Neural cell (in vitro differentiated cells): ENCODE measurements at regions not wholly inside any gene's neighbourhood (a gene's known extent, or its start where the extent isn't known, plus 50 kb on each side); places are given as distances from the start of the nearest gene placed in this dataset.

Experiments
- POLR2AphosphoS5 ChIP-seq: IDR thresholded peaks from 2 replicates; pipeline ENCODE4 v1.6.1; 2012
- RAD21 ChIP-seq: fragments of 450-650 bp; conservative IDR thresholded peaks from 2 replicates; pipeline ENCODE4 v1.6.1; 2014; ENCODE audit warnings: antibody characterized with exemption, mild to moderate bottlenecking, moderate library complexity
- SMC3 ChIP-seq: fragments of 450-650 bp; conservative IDR thresholded peaks from 2 replicates; pipeline ENCODE4 v1.6.1; 2014; ENCODE audit warnings: antibody characterized with exemption, mild to moderate bottlenecking, moderate library complexity; ENCODE audit not compliant: poor library complexity
- TF ChIP-seq, protein P1 (sequence below): fragments of 450-650 bp; IDR thresholded peaks from 2 replicates; pipeline ENCODE4 v1.5.1; 2014; ENCODE audit warnings: antibody characterized with exemption, mild to moderate bottlenecking, moderate library complexity; ENCODE audit not compliant: poor library complexity, severe bottlenecking

DNA sequence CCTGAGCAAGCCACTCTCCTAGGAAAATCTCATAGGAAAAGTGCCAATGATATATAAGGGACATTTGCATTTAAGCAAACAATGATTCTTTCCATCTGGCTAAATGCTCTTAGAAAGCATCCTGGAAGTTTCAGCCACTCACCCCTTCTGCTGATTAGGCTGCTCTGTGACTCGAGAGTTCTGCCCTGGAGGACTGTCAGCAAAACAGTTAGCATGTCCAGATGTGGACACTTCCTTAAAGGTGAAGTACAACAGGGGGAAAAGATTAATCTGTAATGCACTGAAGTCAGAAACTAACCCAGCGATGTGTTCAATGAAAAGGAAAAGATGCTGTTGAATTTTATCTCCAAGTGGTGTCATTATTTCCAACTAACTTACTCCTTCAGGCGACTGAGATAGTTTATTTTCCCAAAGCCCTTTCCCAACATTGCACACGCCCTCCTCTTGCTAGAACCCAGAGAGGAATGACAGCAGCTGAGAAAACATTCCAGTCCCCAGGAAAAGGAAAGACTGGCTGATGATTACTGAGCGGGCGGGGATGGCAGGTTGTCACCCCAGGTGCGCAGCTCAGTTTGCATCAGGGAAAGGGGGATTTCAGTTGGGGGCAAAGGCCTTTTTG, 214.0 kb downstream of the SS18 start:
- TF ChIP-seq, protein P1, sequence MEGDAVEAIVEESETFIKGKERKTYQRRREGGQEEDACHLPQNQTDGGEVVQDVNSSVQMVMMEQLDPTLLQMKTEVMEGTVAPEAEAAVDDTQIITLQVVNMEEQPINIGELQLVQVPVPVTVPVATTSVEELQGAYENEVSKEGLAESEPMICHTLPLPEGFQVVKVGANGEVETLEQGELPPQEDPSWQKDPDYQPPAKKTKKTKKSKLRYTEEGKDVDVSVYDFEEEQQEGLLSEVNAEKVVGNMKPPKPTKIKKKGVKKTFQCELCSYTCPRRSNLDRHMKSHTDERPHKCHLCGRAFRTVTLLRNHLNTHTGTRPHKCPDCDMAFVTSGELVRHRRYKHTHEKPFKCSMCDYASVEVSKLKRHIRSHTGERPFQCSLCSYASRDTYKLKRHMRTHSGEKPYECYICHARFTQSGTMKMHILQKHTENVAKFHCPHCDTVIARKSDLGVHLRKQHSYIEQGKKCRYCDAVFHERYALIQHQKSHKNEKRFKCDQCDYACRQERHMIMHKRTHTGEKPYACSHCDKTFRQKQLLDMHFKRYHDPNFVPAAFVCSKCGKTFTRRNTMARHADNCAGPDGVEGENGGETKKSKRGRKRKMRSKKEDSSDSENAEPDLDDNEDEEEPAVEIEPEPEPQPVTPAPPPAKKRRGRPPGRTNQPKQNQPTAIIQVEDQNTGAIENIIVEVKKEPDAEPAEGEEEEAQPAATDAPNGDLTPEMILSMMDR: no peak
- no peak for TF ChIP-seq RAD21
- no peak for TF ChIP-seq SMC3
- no peak for TF ChIP-seq POLR2AphosphoS5
